Stomach (tissue), 8 donors: ENCODE measurements at regions not wholly inside any gene's neighbourhood (a gene's known extent, or its start where the extent isn't known, plus 50 kb on each side); places are given as distances from the start of the nearest gene placed in this dataset.

Experiments
- DNase-seq, 2 donors: peaks; one replicate each; pipeline versions ENCODE4 v3.0.0 to v3.0.0-alpha.2; 2013 to 2019
- H3K27ac ChIP-seq, 5 donors: fragments of 200-600 bp in 4 of 5; sonication (generic) in 4 of 5; one replicate each; pipeline ENCODE4 v1.5.1; 2013 to 2019; ENCODE audit warnings: mild to moderate bottlenecking in 1 of 5, moderate library complexity in 1 of 5
- H3K27me3 ChIP-seq, 3 donors: fragments of 200-600 bp; sonication (generic); one replicate each; pipeline ENCODE4 v1.5.1; 2017 to 2019; ENCODE audit warnings: mixed run types in 1 of 3
- H3K36me3 ChIP-seq, 4 donors: fragments of 200-600 bp; sonication (generic); 1 replicate in 3 of 4; 2 replicates in 1 of 4; pipeline ENCODE4 v1.5.1; 2016 to 2019
- H3K4me1 ChIP-seq, 4 donors: fragments of 200-600 bp; sonication (generic); one replicate each; pipeline ENCODE4 v1.5.1; 2016 to 2019
- H3K4me3 ChIP-seq, 4 donors: fragments of 200-600 bp; sonication (generic) in 3 of 4; one replicate each; pipeline ENCODE4 v1.5.1; 2016 to 2019; ENCODE audit warnings: mild to moderate bottlenecking in 1 of 4
- H3K9me3 ChIP-seq, 4 donors: fragments of 200-600 bp; sonication (generic); one replicate each; pipeline ENCODE4 v1.5.1; 2016 to 2019
- CTCF ChIP-seq, 7 experiments: fragments of 450-650 bp in 4 of 7; fragments of 200-600 bp in 3 of 7; sonication (generic) in 3 of 7; IDR thresholded peaks; one replicate each; pipeline ENCODE4 v1.5.1; 2016 to 2019; ENCODE audit warnings: antibody characterized with exemption in 7 of 7, control low read depth in 2 of 7, mild to moderate bottlenecking in 1 of 7
- EP300 ChIP-seq: sonication (generic); formaldehyde crosslinking; IDR thresholded peaks from one replicate; pipeline ENCODE4 v1.6.1; 2017; ENCODE audit warnings: antibody characterized with exemption
- POLR2A ChIP-seq, 4 donors: fragments of 450-650 bp; IDR thresholded peaks; one replicate each; pipeline ENCODE4 v1.6.1; 2016; ENCODE audit warnings: antibody characterized with exemption in 4 of 4, control low read depth in 2 of 4, mild to moderate bottlenecking in 1 of 4, moderate library complexity in 1 of 4
- POLR2AphosphoS5 ChIP-seq, 3 donors: sonication (generic); formaldehyde crosslinking; IDR thresholded peaks; one replicate each; pipeline ENCODE4 v1.6.1; 2016; ENCODE audit warnings: antibody characterized with exemption in 3 of 3
- WGBS, 5 donors: extraction: QIAGEN DNeasy Blood & Tissue Kit in 3 of 5; methylation state at CpG; one replicate each; pipeline versions ENCODE4 v1.1.5 to v1.1.7; 2013 to 2018; 5-methylcytosine and 5-hydroxymethylcytosine counted together
- intact Hi-C: fragments of 100-400 bp; cut with DNase I; formaldehyde crosslinking; loops from one replicate; pipeline ENCODE4 v1.15.1; 2023; ENCODE audit warnings: low total_unique reads
- donor health status: healthy with polysubstance abuse.
- donor health status: Bipolar disorder and iron deficiency.
- donor health status: healthy.

- Histone ChIP-seq H3K4me3 (no peak overlapping the region), H3K9me3 (no peaks in the 10 kb centered on the region), H3K27me3 (peaks cover 0 to 96% (median 38%) of the 10 kb centered on the region in 3 donors), H3K27ac (no peak overlapping the region), H3K36me3 (no peaks in the 10 kb centered on the region), H3K4me1 (no peaks in the 10 kb centered on the region)
- DNase-seq, result no peak
- no peak for TF ChIP-seq POLR2AphosphoS5 (IDR thresholded peaks at IDR 0.05)
- no peak for TF ChIP-seq CTCF (IDR thresholded peaks at IDR 0.05)
- no peak for TF ChIP-seq POLR2A (IDR thresholded peaks at IDR 0.05)
- no peak for TF ChIP-seq EP300
- intact Hi-C loops, result no loop called here
- 67 to 87% (median 86%) methylated on average over 2 of the region's 2 CpGs for WGBS, 5 donors
Observed at GRCh38 chr12:113645183-113645582, 173.5 kb upstream of the LHX5 start.

- peaks cover 0 to 95% (median 32%) of the 10 kb centered on the region in 3 donors for H3K27me3 ChIP-seq
- intact Hi-C loops, result no loop called here
- WGBS, 5 donors, result 28 to 40% (median 31%) methylated on average over 8 of the region's 8 CpGs
Observed at GRCh38 chr12:113643177-113643974, 171.7 kb upstream of the LHX5 start.

DNA sequence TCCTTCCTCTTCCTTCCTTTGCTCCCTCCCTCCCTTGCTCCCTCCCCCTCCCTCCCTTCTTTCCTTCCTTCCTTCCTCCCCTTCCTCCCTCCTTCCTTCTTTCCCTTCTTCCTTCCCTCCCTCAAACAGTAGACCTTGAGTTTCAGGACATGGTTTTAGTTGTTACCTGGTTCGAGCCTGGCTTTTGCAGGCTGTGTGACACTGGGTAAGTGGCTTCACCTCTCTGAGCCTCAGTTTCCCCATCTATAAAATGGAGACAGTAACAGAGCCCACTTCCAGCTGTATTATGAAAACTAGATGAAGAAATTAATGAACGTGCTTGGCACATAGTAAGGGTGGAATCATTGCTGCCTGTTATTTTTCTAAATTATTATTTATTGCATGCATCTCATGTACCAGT is 171.0 kb upstream of the LHX5 start:
- no peaks in the 10 kb centered on the region for H3K36me3 ChIP-seq
- no peaks in the 10 kb centered on the region for H3K9me3 ChIP-seq
- H3K27me3 ChIP-seq, result peaks cover 0 to 95% (median 39%) of the 10 kb centered on the region in 3 donors
- H3K4me3 ChIP-seq, result no peak overlapping the region
- no peak overlapping the region for H3K27ac ChIP-seq
- 33 to 66% (median 53%) methylated on average over 2 of the region's 2 CpGs for WGBS, 5 donors
- no peak for DNase-seq
- TF ChIP-seq POLR2A (IDR thresholded peaks at IDR 0.05), result no peak
- TF ChIP-seq POLR2AphosphoS5 (IDR thresholded peaks at IDR 0.05), result no peak
- no peak for TF ChIP-seq CTCF (IDR thresholded peaks at IDR 0.05)
- TF ChIP-seq EP300, result no peak
- intact Hi-C loops, result no loop called here
- peaks cover 0 to 7% (median 0%) of the 10 kb centered on the region in 4 donors for H3K4me1 ChIP-seq

More at GRCh38 chr12:113643177-113643974, 171.7 kb upstream of the LHX5 start:
- no peaks in the 10 kb centered on the region for H3K36me3 ChIP-seq
- H3K4me3 ChIP-seq, result no peak overlapping the region
- no peak overlapping the region for H3K27ac ChIP-seq
- H3K4me1 ChIP-seq, result peaks cover 0 to 2% (median 0%) of the 10 kb centered on the region in 4 donors
- TF ChIP-seq POLR2A (IDR thresholded peaks at IDR 0.05) (no peak), EP300 (no peak), POLR2AphosphoS5 (IDR thresholded peaks at IDR 0.05) (no peak), CTCF (IDR thresholded peaks at IDR 0.05) (no peak)
- no peaks in the 10 kb centered on the region for H3K9me3 ChIP-seq
- DNase-seq, result no peak

DNA sequence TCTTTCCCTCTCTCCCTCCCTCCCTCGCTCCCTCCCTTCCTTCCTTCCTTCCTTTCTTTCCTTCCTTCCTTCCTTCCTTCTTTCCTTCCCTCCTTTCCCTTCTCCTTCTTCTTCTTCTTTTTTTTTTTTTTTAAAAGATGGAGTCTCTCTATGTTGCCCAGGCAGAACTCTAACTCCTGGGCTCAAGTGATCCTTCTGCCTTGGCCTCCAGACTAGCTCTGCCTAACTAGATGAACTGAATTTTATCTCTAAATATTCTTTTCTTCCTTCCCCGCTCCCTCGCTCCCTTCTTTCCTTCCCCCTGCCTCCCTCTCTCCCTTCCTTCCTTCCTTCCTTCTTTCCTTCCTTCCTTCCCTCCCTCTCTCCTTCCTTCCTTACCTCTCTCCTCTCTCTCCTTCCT is 170.5 kb upstream of the LHX5 start:
- Histone ChIP-seq H3K27ac (no peak overlapping the region), H3K4me3 (no peak overlapping the region), H3K36me3 (no peaks in the 10 kb centered on the region), H3K9me3 (no peaks in the 10 kb centered on the region), H3K4me1 (peaks cover 0 to 7% (median 0%) of the 10 kb centered on the region in 4 donors), H3K27me3 (peaks cover 0 to 95% (median 44%) of the 10 kb centered on the region in 3 donors)
- WGBS, 5 donors, result 61 to 89% (median 74%) methylated on average over 3 of the region's 3 CpGs
- intact Hi-C loops, result no loop called here
- no peak for DNase-seq
- TF ChIP-seq POLR2A (IDR thresholded peaks at IDR 0.05), result no peak
- TF ChIP-seq CTCF (IDR thresholded peaks at IDR 0.05), result no peak
- TF ChIP-seq POLR2AphosphoS5 (IDR thresholded peaks at IDR 0.05), result no peak
- no peak for TF ChIP-seq EP300
